SK-MEL-5 (cell line): ENCODE measurements at regions not wholly inside any gene's neighbourhood (a gene's known extent, or its start where the extent isn't known, plus 50 kb on each side); places are given as distances from the start of the nearest gene placed in this dataset.
A peak's percentile ranks its signal among the peaks of the same experiment; 100 is the strongest.
"Not testable (repeated sequence)": the region's sequence is repeated elsewhere in the genome, so short reads cannot be mapped to it uniquely, and the experiment has no call there.

ENCODE experiments used
- DNase-seq: peaks from one replicate; pipeline ENCODE4 v3.0.0-alpha.2; 2016; ENCODE audit warnings: low read depth, low spot score
- in situ Hi-C: cut with HindIII; loops from 2 replicates; pipeline ENCODE4 v1.10.0; 2016; ENCODE audit warnings: low sequenced_read_pairs, high pct_unique_total_duplicates, low pct_unique_long_range_greater_than_20kb

DNA sequence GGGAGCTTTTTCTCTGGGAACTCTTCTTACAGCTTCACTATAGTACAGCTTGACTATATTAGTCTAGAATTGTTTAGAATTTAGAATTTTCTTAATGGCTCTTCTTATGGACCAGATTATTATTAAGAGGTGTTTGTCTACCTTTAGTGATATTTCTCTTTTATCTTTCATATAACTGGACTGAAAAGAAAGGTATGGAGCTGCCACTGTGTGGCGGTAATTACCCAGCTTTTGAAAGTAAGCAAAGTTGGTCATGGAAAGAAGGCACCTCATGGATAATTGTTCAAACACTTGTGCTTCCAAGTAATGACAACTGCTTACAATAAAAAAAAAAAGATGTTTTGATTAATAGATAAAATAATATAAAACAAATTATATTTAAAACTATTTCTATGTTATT is 1112.5 kb downstream of the TECRL start:
- in situ Hi-C loops: no loop called here
- peak; percentile 22 for DNase-seq

DNA sequence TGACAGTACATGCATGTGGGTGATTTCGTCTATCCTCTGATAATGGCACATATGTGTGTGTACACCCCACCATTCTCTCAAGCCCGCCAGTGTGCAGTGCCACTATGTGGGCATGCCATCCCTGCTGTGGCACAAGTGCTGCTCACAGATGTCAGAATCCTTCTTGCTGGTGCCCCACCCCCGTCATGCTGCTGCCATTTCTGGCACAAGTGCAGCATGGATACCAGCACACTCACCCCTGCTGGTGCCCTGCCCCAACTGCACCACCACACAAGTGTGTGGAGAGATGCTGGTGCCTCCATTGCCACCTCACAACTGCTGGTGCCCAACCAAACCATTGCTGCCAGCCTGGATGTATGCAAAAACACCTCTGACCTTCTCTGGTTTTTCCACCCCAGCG is 1133.8 kb downstream of the TECRL start:
- in situ Hi-C loops: no loop called here
- no peak for DNase-seq

DNA sequence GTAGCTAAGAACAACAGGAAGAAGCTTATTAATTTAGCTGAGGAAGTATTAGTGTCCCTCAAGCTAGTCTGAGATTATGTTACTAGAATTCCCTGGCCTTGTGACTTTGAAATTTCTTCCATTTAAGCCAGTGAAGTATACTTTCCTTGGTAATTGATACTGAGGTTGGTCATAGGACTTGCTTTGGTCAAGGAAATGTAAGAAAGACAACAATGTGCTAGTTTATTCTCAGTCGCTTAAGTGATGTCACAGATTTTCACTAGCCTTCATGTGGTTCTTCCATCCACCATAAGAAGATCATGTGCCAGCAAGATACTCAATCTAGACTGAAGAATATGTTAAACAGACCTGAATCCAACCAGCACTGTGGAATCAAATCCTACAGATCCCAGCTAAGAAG is 1140.1 kb downstream of the TECRL start:
- in situ Hi-C loops: no loop called here
- DNase-seq: peak; percentile 79

DNA sequence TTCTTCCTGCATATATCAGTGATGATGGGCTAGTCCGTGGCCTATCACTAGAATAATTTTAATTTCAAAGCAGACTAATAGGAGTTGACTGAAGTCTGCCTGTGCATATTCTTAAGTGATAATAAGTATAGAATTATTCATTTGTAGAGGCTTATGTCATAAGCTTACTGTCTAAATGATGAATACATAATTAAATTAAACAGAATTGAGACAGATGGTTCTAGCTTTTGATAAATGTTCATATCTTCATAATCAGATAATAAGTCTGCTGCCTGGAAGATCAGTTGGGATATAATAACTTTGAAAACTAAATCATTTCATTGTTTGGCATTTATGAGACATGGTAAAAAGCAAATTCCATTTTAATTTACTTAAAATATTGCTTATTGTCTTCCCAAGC is 1175.6 kb downstream of the TECRL start:
- no peak for DNase-seq
- in situ Hi-C loops: no loop called here

DNA sequence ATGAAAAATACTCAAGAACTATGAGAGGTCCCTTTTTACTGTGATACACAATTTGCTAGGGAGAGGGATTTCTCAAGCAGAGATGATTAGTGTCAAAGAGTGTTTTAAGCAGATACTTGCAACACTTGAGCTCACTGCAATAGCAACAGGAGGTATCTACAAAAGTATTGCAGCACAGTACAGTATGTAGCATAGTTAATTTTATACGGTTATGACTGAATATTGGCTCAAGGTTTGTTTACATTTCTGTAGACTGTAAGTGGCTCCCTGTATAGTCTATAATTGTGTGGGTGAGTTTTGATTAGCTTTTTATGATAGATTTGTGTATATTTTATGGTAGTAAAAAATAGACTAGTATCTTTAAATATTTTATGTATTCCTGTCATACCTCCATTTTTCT is 1177.2 kb downstream of the TECRL start:
- in situ Hi-C loops: no loop called here
- no peak for DNase-seq

DNA sequence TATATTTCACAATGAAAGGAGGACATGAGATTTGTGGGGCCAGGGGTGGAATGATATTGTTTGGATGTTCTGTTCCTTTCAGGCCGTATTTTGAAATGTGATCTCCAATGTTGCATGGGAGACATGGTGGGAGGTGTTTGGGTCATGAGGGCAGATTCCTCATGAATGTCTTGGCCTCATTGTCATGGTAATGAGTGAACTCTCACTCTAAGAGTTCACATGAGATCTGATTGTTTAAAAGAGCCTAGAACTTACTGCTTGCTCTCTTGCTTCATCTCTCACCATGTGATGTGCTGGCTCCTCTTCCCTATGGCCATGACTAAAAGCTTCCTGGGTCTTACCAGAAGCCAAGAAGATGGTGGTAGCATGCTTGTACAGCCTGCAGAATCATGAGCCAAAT is 1183.0 kb downstream of the TECRL start:
- in situ Hi-C loops: no loop called here
- no peak for DNase-seq

DNA sequence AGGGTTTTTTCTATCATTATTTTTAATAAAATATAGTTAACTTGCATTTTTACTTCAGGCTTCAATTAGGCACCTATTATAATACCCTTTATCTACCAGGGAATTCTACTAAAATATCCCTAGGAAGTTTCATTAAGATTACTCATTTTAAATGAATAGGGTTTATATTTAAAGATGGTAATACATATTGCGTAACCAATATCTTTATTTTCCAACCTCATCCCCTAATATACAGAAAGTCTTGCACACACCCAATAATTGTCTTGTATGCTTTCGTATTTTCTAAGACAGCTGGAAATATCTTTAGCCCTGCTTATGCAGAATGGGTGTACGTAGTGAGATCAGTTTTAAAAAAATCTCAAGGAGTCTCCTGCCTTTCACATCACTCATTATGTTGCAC is 1186.8 kb downstream of the TECRL start:
- in situ Hi-C loops: no loop called here
- DNase-seq: no peak

DNA sequence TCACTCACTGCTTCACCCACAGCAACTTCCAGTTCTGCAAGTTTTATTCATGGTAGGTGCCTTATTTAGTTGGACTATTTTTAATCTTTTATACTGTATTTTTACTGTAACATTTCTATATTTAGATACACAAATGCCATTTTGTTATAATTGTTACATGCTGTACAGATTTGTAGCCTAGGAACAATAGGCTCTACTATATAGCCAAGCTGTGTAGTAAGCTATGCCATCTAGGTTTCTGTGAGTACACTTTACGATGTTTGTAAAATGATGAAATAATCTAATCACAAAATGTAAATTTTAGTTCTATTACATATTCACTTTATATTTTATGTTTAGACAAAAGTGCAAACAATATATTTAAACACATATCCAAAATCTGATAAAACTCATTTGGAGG is 1187.8 kb downstream of the TECRL start:
- DNase-seq: no peak
- in situ Hi-C loops: no loop called here

DNA sequence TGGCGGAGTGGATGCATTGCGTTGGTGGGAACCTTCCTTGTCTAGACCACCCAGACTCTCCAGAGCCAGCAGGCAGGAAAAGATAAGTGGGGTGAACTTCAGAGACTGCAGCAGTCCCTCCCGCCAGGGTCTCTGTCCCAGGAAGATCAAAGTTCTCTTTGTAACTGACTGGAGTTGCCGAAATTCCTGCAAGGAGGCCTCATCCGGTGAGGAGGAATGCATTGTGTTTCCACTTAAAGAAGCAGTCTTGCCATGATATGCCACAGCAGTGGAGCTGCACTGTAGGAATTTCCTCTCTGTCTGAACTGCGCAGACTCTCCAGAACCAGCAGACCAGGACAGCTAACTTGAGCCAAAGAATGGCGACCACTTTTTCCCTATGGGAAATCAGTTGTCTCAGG is 1190.4 kb downstream of the TECRL start:
- DNase-seq: no peak
- in situ Hi-C loops: no loop called here

DNA sequence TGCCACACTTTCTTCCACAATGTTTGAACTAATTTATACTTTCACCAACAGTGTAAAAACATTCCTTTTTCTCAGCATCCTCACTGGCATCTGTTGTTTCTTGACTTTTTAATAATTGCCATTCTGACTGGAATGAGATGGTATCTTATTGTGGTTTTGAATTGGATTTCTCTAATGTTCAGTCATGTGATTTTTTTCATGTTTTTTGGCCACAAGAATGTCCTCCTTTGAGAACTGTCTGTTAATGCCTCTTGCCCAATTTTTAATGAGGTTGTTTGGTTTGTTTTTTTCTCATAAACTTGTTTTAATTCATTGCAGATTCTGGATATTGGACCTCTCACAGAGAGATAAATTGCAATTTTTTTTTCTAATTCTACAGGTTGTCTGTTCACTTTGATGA is 1195.2 kb downstream of the TECRL start:
- in situ Hi-C loops: no loop called here
- DNase-seq: no peak

DNA sequence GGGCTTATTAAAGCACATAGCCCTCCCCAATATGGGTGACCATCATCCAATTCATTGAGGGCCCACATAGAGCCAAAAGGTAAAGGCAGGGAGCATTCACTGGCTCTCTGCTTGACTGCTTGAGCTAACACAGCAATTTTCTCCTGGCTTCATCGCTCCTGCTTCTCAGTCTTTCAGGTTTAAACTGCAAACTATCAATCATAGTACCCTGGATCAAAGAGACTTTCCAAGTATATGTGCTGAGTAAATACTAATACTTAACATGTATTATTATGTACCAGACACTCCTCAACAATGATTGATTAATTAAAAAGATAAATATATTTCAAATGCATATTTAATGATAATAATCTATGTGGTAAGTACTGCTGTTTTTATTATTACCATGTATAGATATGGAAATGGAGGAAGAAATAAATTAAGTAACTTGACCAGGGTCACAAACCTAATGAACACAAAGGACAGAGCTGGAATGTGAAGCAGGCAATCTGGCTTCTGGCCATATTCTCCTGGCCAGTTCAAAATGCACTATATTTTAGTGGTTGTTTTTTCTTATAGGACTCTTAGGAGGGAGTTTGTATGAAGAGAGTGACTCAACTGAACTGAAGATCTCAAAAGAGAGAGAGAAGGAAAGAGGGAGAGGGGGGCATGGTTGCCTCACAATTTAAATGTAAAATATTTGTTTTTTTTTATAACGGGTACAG is 1197.3 kb downstream of the TECRL start:
- no peak for DNase-seq
- in situ Hi-C loops: no loop called here

DNA sequence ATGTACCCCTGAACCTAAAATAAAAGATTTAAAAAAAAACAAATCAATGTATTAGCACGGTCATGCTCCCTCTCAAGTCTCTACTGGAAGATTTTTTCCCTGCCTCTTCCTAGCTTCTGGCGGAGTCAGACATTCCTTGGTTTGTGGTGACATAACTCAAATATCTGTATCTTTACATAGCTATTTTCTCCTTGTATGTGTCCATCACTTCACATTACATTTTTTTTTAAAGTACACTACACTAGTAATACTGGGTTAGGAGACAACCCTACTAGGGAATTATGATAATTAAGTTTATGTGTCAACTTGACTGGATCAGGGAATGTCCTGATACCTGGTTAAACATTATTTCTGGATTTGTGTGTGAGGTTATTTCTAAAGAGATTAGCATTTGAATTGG is 1197.9 kb downstream of the TECRL start:
- in situ Hi-C loops: no loop called here
- no peak for DNase-seq

DNA sequence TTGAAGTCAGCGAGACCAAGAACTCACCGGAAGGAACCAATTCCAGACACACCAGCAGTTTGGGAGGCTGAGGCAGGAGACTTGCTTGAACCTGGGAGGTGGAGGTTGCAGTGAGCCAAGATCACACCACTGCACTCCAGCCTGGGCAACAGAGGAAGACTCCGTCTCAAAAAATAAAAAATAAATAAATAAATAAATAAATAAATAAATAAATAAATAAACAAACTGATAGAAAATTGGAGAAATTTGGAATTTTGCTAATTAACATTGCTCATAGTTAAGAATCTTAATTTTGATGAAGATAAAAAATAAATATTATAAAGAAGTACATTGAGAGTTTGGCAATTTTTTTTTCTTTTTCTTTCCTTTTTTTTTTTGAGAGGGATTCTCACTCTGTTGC is 1216.2 kb downstream of the TECRL start:
- DNase-seq, in situ Hi-C loops: not testable (repeated sequence)

DNA sequence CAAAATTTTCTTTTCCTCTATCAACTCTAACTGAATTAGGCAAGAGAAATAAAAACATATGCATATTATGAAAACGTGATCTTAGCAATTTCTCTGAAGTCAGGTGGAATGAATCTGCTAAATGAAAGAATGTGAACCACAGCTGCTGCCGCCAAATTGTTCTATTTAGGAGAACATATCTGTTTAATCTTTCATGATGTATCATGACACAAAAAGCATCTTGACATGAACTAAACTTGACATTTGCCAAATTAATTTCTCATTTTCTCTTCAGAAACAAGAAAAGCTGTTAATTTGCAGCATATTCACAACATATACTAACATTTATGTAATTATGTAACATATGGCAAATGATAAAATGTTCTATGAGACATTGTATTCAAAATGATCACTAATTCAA is 1237.9 kb downstream of the TECRL start:
- in situ Hi-C loops: no loop called here
- DNase-seq: no peak

DNA sequence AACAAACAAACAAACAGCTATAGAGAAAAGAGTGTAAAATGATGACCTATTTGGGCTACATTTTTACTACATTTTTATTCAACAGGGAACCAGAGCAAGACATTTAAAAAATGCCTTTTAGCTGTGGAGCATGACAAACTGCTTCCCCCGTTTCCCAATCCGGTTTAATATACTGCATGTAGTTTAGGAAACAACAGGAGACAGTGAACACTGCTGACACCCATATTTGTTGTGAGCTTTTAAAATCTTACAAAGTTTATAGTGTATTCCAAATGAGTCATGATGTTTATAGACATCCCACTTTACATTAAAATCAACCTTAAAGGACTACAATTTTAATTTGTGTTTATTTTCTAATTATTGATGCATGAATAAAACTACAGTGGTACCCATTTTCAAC is 1238.3 kb downstream of the TECRL start:
- in situ Hi-C loops: no loop called here
- no peak for DNase-seq

DNA sequence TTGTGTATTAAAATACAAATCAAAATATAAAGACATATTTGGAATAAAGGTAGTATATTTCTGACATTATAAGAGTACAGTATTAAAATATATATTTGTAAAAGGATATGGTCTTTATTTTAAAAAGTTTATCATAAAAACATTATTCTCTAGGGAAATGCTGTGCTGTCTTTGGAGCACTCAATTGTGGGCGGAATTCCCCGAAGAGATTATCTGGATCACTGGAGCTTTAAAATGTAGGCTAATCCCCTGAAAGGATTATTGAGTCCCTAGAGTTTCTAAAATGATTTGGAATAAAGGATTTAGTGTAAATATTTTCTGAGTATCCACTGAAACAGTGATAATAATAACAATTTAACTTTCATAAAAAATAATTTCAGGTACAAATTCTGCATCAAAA is 1239.4 kb downstream of the TECRL start:
- in situ Hi-C loops: no loop called here
- DNase-seq: no peak

DNA sequence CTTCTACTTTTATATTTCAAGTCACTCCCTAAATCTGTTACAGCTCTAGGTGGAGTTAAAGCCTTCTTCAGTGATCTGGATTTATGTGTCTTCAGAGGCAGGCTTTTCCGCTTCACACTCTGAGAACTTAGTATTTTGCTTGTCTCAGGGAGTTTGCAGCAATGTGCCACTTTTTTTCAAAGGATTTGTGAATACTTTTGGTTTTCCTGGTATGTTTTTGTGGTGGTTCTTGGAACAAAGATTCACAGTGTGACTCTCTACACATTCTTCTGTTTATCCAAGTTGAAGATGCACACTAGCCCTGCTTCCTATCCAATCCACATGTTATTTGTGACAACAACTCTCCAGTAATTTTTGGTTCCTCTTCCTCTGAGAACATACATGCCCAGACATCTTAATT is 1253.7 kb downstream of the TECRL start:
- no peak for DNase-seq
- in situ Hi-C loops: no loop called here

DNA sequence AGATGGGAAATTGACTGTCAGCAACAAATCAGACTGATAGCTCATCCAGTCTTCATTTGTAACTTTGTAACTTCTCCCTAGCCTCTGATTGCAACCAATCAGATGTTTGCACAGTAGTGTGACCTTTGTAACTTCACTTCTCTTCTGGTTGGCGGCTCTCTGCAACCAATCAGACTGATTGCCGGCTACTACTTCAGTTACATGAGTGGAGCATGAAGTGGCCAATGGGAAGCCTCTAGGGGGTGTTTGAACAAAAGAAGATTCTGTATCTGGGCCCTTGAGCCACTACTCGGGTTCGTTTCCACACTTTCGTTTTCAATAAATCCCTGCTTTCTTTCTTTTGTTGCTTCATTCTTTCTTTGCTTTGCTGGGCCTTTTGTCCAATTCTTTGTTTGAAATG is 1285.8 kb downstream of the TECRL start:
- in situ Hi-C loops: no loop called here
- DNase-seq: no peak

DNA sequence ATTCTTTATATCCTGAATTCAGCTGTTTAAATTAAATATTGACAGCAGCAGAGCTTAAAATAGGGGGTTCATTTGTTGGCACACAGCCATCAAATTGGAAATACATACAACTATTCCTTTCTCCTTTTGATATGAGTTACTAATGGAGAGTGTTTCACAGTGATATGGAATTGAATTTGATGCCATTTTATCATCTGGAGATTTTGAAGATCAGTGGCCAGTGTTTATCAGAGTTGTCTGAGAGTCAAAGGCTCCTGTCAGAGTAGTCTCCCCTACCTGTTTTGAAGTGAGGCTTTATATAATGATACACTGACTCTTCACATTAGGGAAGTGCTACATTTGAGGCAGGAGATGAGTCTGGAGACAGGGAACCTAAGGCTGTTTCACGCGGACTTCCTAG is 1286.3 kb downstream of the TECRL start:
- no peak for DNase-seq
- in situ Hi-C loops: no loop called here

DNA sequence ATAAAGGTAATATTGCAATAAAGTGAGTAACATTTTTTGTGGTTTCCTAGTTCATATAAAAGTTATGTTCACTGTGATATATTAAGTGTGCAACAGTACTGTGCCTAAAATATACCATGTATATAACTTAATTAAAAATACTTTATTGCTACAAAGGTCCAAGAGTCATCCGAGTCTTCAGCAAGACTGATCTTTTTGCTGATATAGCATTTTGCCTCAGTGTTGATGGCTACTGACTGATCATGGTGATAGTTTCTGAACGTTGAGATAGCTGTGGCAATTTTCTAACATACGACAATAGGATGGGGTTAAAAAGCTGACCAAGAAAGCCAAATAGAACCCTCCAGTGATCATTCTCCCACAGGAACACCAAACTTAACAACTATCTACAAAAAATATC is 1302.7 kb downstream of the TECRL start:
- DNase-seq: no peak
- in situ Hi-C loops: no loop called here
